Kasumi-1 (cell line): ENCODE measurements at regions not wholly inside any gene's neighbourhood (a gene's known extent, or its start where the extent isn't known, plus 50 kb on each side); places are given as distances from the start of the nearest gene placed in this dataset.
"Not testable (repeated sequence)": the region's sequence is repeated elsewhere in the genome, so short reads cannot be mapped to it uniquely, and the experiment has no call there.

Source experiments
- DNase-seq, 2 experiments: peaks; one replicate each; lab custom pipeline; 2025; lab: John Stamatoyannopoulos, UW

DNA sequence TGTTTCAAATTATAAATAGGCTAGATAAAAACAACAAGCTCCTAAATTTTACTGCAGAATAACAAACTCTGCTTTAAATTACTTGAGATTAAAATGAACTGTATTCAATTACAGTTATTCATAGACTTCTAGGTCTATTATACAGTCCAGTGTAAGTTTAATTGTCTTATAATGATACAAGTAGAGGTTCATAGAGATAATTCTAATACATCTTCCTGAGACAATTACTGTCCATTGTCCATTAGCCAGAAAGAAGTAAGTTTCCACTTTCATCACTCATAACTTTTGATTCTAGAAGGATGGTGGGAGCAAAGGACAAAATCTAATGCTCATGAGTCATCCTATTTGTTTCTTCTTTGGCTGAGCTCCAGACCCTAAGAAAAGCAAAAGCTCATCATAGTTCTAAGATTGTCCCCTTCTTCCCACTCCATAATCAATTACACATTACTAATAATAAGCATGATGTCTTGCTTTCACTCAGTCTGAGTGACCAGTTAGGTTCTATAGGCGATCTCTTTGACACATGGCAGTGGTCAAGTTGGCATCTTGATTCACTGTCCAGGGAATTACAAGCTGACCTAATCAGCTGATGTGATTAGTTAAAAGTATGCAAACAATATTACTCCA is 502.5 kb upstream of the IZUMO3 start:
- DNase-seq = no peak

GRCh38 chr9:25045469-25045868 is 499.8 kb upstream of the IZUMO3 start:
- not testable (repeated sequence) for DNase-seq

DNA sequence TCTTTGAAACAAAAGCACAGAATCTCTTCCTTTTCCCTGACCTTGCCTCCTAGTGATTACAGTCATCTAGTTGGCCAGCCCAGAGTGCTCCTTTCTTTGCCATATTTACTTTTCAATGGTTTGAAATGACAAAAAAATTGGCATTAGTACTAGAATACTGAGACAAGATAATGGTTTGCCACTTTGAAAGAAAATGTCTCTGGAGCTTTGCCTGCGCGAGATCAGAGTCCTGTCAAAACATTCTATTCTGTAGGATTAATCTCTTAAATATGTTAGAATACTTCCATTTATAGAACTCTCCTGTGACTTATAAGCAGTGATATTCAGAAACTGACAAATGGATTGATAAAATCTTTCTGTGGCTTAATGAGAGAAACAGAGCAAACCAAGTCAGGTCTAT is 484.0 kb upstream of the IZUMO3 start:
- DNase-seq = no peak

DNA sequence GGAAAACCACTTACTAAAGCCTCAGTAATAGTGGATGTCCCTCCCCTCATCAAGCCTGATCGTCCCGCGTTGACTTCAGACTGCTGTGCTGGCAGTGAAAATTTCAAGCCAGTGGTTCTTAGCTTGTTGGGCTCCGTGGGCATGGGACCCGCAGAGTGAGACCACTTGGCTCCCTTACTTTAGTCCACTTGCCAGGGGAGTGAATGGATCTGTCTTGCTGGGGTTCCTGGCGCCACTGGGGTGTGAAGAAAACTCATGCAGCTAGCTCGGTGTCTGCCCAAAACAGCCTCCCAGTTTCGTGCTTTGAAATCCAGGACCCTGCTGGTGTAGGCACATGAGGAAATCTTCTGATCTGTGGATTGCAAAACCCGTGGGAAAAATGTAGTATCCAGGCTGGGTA is 480.0 kb upstream of the IZUMO3 start:
- DNase-seq = no peak

GRCh38 chr9:25025156-25025555 is 479.5 kb upstream of the IZUMO3 start:
- no peak for DNase-seq

- DNase-seq = no peak
Observed at GRCh38 chr9:25017779-25018178, 472.1 kb upstream of the IZUMO3 start.

- no peak for DNase-seq
Observed at GRCh38 chr9:25010027-25010662, 464.4 kb upstream of the IZUMO3 start.

DNA sequence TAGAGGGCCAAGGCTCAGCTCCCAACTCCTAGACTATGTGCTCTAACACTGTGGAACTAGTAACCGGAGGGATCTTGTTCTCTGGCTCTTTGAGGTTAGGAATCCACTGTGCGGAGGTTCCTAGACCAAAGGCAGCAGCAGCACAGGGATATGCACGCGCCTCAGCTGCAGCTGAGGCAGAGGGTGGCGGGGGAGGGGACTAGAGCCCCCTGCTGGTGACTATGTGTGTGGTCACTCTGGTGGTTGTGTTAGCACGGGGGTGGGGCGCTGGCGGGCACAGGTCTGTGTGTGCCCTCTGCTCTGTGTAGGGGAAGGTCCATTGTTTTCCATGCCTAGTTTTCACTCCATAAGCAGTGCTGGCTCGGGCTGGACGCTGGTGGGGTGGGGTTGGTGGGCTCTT is 458.0 kb upstream of the IZUMO3 start:
- no peak for DNase-seq

GRCh38 chr9:24986331-24986730 is 440.6 kb upstream of the IZUMO3 start:
- DNase-seq = peak in 1 of 2 experiments; percentile 4

- DNase-seq = not testable (repeated sequence)
Observed at GRCh38 chr9:24970780-24971179, 425.1 kb upstream of the IZUMO3 start.

DNA sequence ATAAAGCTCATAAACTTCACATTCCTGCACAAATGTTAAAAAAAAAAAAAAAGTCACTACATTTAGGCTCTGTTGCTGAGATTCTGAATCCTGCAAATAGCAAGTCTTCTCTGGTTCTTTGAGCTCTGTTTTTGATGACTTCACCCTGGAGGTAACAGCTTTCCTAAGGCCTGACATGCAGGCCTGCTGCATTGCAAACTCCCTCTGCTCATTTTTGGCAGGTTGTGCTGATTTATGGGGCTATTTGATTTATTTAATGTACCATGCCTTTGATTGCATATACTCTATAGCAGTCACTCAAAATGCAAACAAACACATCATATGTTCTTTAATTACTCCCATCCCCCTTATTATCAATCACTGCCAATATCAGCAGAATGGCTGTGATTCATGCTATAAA is 416.1 kb upstream of the IZUMO3 start:
- DNase-seq = no peak

GRCh38 chr9:24953070-24953469 is 407.4 kb upstream of the IZUMO3 start:
- no peak for DNase-seq

DNA sequence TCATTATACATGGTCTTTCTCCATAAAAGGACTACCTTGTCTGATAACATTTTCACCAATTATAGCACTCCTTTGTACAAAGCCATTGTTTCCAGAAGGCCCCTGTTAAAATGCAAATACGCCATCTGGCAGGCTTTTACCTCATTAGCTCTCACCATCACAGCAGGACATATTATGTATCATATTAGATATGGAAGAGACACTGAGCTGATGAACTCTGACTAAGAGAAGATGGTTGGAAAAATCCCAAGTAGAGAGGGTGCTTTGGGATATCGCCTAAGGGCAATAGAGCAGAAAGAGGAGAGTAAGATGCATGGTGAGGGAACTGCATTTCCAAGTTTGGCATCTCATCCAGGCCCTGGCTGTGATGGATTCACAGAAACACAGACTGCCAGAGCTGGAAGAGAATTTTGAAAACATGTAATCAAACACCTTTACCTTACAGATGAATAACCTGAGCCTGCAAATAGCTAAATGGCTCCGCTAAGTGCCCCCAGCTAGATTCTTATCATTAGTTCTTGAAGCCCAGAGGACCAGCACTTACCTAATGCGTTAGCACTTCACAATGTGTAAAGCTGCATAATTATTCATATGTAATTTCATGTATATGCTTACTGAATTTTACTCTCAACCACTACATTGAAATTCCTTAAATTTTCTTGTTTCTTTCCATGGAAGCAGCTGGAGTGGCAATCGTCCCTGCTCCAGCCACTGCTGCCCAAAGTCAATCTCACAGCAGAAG is 393.6 kb upstream of the IZUMO3 start:
- no peak for DNase-seq

DNA sequence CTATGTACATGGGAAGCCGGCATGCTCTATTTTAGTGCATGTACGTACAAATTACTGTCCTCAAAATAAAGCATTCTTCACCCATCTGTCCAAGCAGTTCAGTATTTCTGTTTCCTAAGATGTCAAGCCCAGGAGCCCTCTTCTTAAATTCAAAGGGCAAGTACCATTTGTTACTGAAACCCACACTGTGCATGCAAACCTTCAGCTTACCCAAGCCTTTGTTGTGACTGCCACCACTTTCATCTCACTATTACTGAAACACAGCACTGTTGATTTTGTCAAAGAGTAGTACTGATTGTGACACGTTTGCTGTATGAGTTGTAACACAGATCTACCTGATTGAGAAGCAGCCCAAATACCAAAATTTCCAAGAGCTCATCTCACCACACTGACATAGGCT is 390.4 kb upstream of the IZUMO3 start:
- no peak for DNase-seq

DNA sequence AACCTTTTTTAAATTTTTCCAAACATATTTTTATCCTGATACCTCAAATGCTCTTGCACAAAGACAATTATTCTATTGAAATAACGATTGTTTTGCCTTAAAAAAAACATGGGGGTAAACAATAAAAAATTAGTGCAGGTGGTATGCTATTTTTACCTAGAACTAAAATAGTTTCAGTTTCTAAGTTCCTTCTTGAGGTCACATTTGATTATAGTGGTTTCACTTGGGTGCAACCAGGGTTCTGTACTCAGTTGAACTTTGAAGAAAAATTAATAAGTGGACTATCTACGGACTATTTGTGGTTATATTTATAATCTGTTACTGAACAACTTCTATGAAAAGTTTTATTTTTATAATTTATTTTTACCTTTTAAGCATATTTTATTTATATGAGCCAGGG is 387.1 kb upstream of the IZUMO3 start:
- DNase-seq = no peak

DNA sequence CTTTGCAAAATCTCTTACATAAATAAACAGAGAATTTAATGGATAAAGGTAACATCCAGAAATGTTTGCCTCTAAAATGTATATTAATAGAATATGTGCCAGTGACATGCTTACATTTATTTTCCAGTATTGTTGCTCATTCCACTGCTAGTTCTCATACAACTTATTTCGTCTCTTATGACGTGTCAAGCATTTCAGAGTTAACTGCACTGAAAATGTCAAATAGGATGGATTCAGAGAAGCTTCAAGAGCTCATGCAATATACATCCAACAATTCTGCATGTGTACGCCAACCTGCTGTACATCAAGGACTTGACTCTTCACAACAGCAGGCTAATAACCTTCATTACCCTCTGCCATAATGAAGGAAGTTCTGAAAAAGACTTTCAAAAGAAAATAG is 386.2 kb upstream of the IZUMO3 start:
- DNase-seq = no peak

GRCh38 chr9:24912767-24913166 is 367.1 kb upstream of the IZUMO3 start:
- no peak for DNase-seq

DNA sequence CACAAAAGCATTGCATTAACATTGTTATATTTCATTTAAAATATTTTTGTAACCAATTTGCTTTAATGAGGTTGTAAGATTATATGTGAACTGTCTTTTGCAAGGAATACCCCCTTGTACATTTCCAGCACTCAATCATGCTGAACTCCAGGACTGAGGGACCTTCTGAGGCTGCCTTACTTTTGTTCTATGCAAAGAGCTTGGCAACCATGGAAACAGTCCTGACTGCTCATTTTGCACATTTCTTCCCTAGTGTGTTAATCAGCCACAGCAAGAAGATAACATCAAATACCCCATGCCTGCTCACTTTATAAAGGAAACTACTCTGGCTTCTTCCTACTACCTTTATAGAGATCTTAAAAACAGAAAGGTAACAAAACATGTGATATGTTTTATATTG is 355.6 kb upstream of the IZUMO3 start:
- DNase-seq = no peak

DNA sequence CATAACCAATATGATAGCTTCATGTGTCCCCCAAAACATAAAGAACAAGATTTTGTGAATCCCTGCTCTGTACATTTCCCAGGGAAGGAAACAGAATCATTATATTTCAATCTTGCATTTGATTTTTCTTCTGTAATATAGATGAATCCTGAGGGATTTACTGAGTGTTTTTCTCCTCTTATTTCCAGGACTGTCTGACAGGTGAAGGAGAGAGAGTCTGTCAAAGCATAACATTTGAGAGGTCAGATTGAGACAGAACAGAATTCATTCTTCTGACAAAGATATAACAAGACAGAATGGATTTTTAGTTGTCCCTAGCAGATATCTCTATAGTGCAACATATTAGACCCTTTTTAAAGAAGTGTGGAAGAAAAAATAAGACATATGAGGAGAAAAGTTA is 354.5 kb upstream of the IZUMO3 start:
- no peak for DNase-seq

- DNase-seq = no peak
Observed at GRCh38 chr9:24899463-24899862, 353.8 kb upstream of the IZUMO3 start.

GRCh38 chr9:24897826-24898225 is 352.1 kb upstream of the IZUMO3 start:
- no peak for DNase-seq

GRCh38 chr9:24881361-24881760 is 335.7 kb upstream of the IZUMO3 start:
- no peak for DNase-seq

DNA sequence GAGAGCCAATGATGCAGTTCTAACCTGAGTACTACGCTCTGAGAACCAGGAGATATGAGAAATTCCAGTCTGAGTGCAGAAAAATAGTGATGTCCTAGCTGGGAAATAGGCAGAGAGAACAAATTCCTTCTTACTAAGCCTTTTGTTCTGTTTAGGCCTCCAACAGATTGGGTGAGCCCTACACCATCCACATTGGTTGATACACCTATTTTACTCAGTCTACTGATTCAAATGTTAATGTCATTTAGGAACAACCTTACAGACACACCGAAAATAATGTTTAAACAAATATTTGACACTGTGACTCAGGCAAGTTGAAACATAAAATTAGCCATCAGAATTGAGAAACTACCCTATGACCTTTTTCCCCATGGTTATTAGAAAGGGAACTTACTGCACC is 333.9 kb upstream of the IZUMO3 start:
- no peak for DNase-seq
